Activated CD4-positive, alpha-beta T cell treated with anti-CD3 and anti-CD28 coated beads, Interleukin-2, amount 10 ng/mL, durations not matched to agents 7 days and 5 days (primary cell): ENCODE measurements at regions not wholly inside any gene's neighbourhood (a gene's known extent, or its start where the extent isn't known, plus 50 kb on each side); places are given as distances from the start of the nearest gene placed in this dataset.

ENCODE experiments used
- CTCF ChIA-PET: fragments of 350-600 bp; sonication (Branson Sonifier 250); formaldehyde crosslinking; loops from one replicate; lab custom pipeline; 2021; ENCODE audit warnings: antibody characterized with exemption; lab: Charles Lee
- POLR2A ChIA-PET: fragments of 350-600 bp; sonication (Branson Sonifier 250); formaldehyde crosslinking; loops from one replicate; lab custom pipeline; 2021; ENCODE audit warnings: antibody characterized with exemption; lab: Charles Lee
- DNase-seq: peaks from one replicate; pipeline ENCODE4 v3.0.0-alpha.2; 2020
- H3K27ac Mint-ChIP-seq: one replicate; pipeline ENCODE4 v1.8.0; 2021; ENCODE audit warnings: mild to moderate bottlenecking, moderate library complexity, mixed read lengths
- H3K27me3 Mint-ChIP-seq: one replicate; pipeline ENCODE4 v1.8.0; 2021; ENCODE audit warnings: mixed read lengths
- H3K36me3 Mint-ChIP-seq: one replicate; pipeline ENCODE4 v1.8.0; 2021; ENCODE audit warnings: low read depth, mixed read lengths
- H3K4me1 Mint-ChIP-seq: one replicate; pipeline ENCODE4 v1.8.0; 2021; ENCODE audit warnings: mixed read lengths
- H3K4me3 Mint-ChIP-seq: one replicate; pipeline ENCODE4 v1.8.0; 2021; ENCODE audit warnings: mild to moderate bottlenecking, moderate library complexity, mixed read lengths
- H3K9me3 Mint-ChIP-seq: one replicate; pipeline ENCODE4 v1.8.0; 2021; ENCODE audit warnings: mixed read lengths

DNA sequence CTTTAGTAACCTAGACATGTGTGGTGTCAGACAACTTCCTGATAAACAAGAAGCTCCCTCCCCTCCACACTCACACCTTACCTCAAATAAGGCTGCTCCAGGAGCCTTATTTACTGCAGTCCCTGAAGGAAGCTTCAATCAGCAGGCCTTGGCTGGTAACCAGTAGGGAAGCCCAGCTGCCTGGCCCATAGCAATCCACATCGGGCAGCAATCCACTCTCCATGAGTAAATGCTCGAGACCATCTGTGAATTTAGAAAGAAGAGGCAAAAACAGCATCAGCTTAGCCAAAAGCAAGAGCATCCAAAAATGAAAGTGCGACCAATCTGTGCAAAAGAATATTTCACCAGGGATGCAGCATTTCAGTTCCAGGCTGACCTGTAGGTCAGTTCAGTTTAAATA is 213.3 kb upstream of the TUSC1 start:
- H3K4me3 Mint-ChIP-seq, result no peak overlapping the region
- no peaks in the 10 kb centered on the region for H3K36me3 Mint-ChIP-seq
- H3K4me1 Mint-ChIP-seq, result no peaks in the 10 kb centered on the region
- CTCF ChIA-PET, result interaction anchor here (0.9 kb wide), 1 partner anchor 26 kb away, joined by 3 read pairs; no protein-coding TSS in a partner anchor
- no peak for DNase-seq
- POLR2A ChIA-PET, result no interaction called here
- H3K27ac Mint-ChIP-seq, result no peak overlapping the region
- peaks cover 27% of the 10 kb centered on the region for H3K9me3 Mint-ChIP-seq
- H3K27me3 Mint-ChIP-seq, result no peaks in the 10 kb centered on the region

- no peaks in the 10 kb centered on the region for H3K4me1 Mint-ChIP-seq
- DNase-seq, result no peak
- ChIA-PET CTCF (no interaction called here), POLR2A (no interaction called here)
- no peaks in the 10 kb centered on the region for H3K27me3 Mint-ChIP-seq
- H3K4me3 Mint-ChIP-seq, result no peak overlapping the region
- no peak overlapping the region for H3K27ac Mint-ChIP-seq
- H3K36me3 Mint-ChIP-seq, result no peaks in the 10 kb centered on the region
- peaks cover 22% of the 10 kb centered on the region for H3K9me3 Mint-ChIP-seq
Observed at GRCh38 chr9:25889661-25890060, 211.4 kb upstream of the TUSC1 start.

DNA sequence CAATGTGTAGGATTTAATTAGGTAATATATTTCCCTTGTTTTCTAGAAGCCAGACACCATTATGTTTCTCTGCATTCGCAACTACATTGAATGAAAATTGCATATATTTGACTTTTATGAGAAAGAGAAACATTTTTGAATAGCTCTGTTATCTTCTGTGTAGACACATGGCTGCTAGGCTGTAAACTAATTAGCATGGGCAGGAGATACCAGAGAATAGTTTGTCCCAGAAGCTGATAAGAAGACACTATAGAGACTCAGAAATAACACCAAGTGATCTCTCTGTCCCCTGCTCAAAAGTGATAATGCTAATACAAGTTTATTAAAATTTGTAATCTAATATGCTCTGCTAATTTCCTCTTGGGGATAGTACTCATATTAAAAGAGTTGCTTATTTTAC is 198.0 kb upstream of the TUSC1 start:
- H3K27me3 Mint-ChIP-seq, result no peaks in the 10 kb centered on the region
- no peak for DNase-seq
- POLR2A ChIA-PET, result no interaction called here

DNA sequence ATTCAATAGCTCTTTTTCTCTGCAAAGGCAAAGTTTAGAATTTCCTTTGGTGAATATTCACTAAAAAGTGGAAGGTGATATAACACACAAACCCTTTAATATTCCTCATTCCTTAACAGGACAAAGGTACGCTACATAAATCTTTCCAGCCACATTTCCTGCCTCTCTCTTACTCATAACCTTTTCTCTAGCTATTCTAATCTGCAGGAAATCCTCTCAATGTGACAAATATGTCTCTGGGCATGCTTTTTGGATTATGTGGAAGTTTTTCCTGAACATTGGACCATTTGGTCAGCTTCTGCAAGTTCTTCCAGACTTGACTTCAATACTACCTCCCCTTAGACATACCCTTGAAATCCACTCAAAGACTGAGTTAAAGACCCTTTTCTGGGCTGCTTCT is 186.3 kb upstream of the TUSC1 start:
- ChIA-PET POLR2A (no interaction called here), CTCF (no interaction called here)
- Mint-ChIP-seq H3K27ac (no peak overlapping the region), H3K27me3 (no peaks in the 10 kb centered on the region), H3K36me3 (no peaks in the 10 kb centered on the region), H3K9me3 (peaks cover 7% of the 10 kb centered on the region), H3K4me3 (no peak overlapping the region), H3K4me1 (no peaks in the 10 kb centered on the region)
- no peak for DNase-seq

More for the DNA sequence above, 198.0 kb upstream of the TUSC1 start:
- CTCF ChIA-PET, result no interaction called here
- Mint-ChIP-seq H3K4me3 (no peak overlapping the region), H3K4me1 (no peaks in the 10 kb centered on the region), H3K36me3 (no peaks in the 10 kb centered on the region), H3K27ac (no peak overlapping the region), H3K9me3 (peaks cover 4% of the 10 kb centered on the region)

DNA sequence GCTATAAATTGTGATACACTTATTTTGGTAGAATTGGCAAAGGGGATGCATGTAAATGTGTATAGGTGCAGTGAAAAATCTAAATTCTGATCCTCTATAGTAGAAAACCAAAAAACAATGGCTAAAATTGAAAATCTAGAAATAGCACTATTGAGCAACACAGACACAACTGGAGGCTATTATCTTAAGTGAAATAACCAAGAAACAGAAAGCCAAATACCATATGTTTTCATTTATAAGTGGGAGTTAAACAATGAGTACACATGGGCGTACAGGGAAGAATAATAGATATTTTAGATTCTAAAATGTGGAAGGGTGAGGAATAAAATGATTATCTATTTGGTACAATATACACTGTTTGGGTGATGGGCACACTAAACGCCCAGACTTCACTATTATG is 183.2 kb upstream of the TUSC1 start:
- no peak for DNase-seq
- peaks cover under 1% of the 10 kb centered on the region for H3K9me3 Mint-ChIP-seq
- no peak overlapping the region for H3K4me3 Mint-ChIP-seq
- ChIA-PET CTCF (interaction anchor here (1.7 kb wide), 1 partner anchor 9 kb away, joined by 5 read pairs; no protein-coding TSS in a partner anchor), POLR2A (no interaction called here)
- no peaks in the 10 kb centered on the region for H3K27me3 Mint-ChIP-seq
- no peak overlapping the region for H3K27ac Mint-ChIP-seq
- H3K4me1 Mint-ChIP-seq, result no peaks in the 10 kb centered on the region
- H3K36me3 Mint-ChIP-seq, result no peaks in the 10 kb centered on the region

GRCh38 chr9:25857147-25857546 is 178.9 kb upstream of the TUSC1 start:
- ChIA-PET POLR2A (no interaction called here), CTCF (no interaction called here)
- H3K4me1 Mint-ChIP-seq, result no peaks in the 10 kb centered on the region
- no peak overlapping the region for H3K4me3 Mint-ChIP-seq
- H3K36me3 Mint-ChIP-seq, result no peaks in the 10 kb centered on the region
- peaks cover 11% of the 10 kb centered on the region for H3K9me3 Mint-ChIP-seq
- no peak overlapping the region for H3K27ac Mint-ChIP-seq
- no peak for DNase-seq
- H3K27me3 Mint-ChIP-seq, result no peaks in the 10 kb centered on the region

DNA sequence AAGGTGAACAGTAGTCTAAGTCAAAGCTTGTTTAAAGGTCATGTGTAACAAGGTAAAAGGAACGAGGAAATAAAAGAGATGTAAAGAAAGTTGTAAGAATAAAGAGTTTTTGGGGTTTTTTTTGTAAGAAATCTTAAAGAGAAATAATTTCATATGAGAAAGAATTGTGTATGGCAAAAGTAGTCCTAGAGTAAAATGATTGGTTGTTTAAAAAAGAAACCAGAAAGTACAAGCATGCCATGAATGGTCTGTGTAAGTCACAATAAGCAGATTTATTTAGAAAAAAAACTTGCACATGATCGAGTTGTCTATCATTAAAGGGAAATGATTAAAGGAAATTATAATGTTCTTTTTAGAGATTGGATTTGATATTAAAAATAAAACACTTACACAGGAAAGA is 172.6 kb upstream of the TUSC1 start:
- no peaks in the 10 kb centered on the region for H3K4me1 Mint-ChIP-seq
- H3K27me3 Mint-ChIP-seq, result no peaks in the 10 kb centered on the region
- H3K36me3 Mint-ChIP-seq, result no peaks in the 10 kb centered on the region
- no peak overlapping the region for H3K4me3 Mint-ChIP-seq
- no peak overlapping the region for H3K27ac Mint-ChIP-seq
- no peak for DNase-seq
- POLR2A ChIA-PET, result no interaction called here
- CTCF ChIA-PET, result no interaction called here
- peaks cover 18% of the 10 kb centered on the region for H3K9me3 Mint-ChIP-seq

DNA sequence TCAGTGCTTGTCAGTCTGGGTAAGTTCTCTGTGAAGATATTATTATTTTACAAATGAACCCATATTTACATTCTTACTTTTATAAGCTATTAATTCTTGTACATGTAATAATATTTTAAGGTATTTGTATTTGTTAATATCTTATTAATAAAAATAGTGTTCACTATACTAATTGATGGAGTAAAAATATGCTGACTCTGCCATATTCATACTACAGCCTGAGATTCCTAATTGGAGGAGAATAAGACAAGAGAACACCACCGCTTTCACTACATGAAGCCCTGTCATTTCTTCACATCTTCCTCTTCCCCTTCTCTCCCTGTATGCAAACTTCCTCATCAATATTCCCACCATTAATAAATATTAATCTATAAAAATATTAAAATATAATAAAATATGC is 167.6 kb upstream of the TUSC1 start:
- POLR2A ChIA-PET, result no interaction called here
- DNase-seq, result no peak
- Mint-ChIP-seq H3K9me3 (peaks cover 7% of the 10 kb centered on the region), H3K27ac (no peak overlapping the region), H3K36me3 (no peaks in the 10 kb centered on the region), H3K4me3 (no peak overlapping the region), H3K4me1 (no peaks in the 10 kb centered on the region), H3K27me3 (no peaks in the 10 kb centered on the region)
- CTCF ChIA-PET, result no interaction called here

DNA sequence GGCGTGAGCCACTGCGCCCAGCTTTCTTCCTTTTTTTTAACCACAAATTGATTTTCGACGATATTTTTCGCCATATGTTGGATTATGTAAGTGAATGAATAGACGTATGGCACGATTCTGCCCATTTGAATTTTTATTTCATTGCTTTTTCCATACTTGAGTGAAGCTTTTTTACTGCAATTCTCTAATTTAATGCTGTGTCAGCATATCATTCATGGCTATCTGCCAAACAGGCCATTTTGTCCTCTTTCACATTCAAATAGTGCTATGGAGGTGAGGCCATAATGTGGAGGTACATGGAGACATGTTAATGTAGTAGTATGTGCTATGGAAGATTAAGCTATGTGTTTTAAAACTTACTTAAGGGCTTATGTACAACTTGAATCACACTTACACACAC is 152.1 kb upstream of the TUSC1 start:
- ChIA-PET CTCF (no interaction called here), POLR2A (no interaction called here)
- H3K4me1 Mint-ChIP-seq, result no peaks in the 10 kb centered on the region

GRCh38 chr9:25827626-25828025 is 149.4 kb upstream of the TUSC1 start:
- H3K36me3 Mint-ChIP-seq, result no peaks in the 10 kb centered on the region
- ChIA-PET POLR2A (no interaction called here), CTCF (no interaction called here)
- DNase-seq, result no peak
- peaks cover 11% of the 10 kb centered on the region for H3K9me3 Mint-ChIP-seq
- H3K27ac Mint-ChIP-seq, result no peak overlapping the region
- H3K4me1 Mint-ChIP-seq, result no peaks in the 10 kb centered on the region
- no peaks in the 10 kb centered on the region for H3K27me3 Mint-ChIP-seq
- H3K4me3 Mint-ChIP-seq, result no peak overlapping the region

More for the DNA sequence above, 152.1 kb upstream of the TUSC1 start:
- Mint-ChIP-seq H3K27ac (no peak overlapping the region), H3K9me3 (peaks cover 5% of the 10 kb centered on the region), H3K36me3 (no peaks in the 10 kb centered on the region), H3K4me3 (no peak overlapping the region), H3K27me3 (no peaks in the 10 kb centered on the region)
- DNase-seq, result no peak

- peaks cover 5% of the 10 kb centered on the region for H3K9me3 Mint-ChIP-seq
- ChIA-PET CTCF (no interaction called here), POLR2A (no interaction called here)
- no peak overlapping the region for H3K27ac Mint-ChIP-seq
- H3K27me3 Mint-ChIP-seq, result no peaks in the 10 kb centered on the region
- no peaks in the 10 kb centered on the region for H3K4me1 Mint-ChIP-seq
- H3K36me3 Mint-ChIP-seq, result no peaks in the 10 kb centered on the region
- no peak for DNase-seq
- H3K4me3 Mint-ChIP-seq, result no peak overlapping the region
Observed at GRCh38 chr9:25816439-25816838, 138.2 kb upstream of the TUSC1 start.

DNA sequence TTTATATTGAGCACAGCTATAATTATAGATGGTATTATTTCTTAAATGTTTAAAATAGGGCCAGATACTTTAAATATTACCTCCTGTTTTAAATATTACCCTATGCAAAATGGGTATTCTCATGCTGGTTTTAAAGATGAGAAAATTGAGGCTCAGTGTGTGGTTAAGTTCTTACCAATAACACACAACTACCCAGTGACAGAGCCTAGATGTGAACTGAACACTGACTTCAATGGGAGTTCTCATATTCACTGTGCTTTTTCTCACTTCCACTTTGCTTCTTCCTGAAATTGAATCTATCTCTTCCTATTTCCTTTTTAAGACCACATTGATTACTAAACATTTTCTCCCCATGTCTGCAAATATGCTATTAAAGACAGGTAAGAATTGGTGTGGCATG is 135.8 kb upstream of the TUSC1 start:
- DNase-seq, result no peak
- Mint-ChIP-seq H3K4me3 (no peak overlapping the region), H3K4me1 (no peaks in the 10 kb centered on the region), H3K9me3 (peaks cover 5% of the 10 kb centered on the region), H3K27ac (no peak overlapping the region), H3K36me3 (no peaks in the 10 kb centered on the region), H3K27me3 (no peaks in the 10 kb centered on the region)
- CTCF ChIA-PET, result no interaction called here
- POLR2A ChIA-PET, result no interaction called here

DNA sequence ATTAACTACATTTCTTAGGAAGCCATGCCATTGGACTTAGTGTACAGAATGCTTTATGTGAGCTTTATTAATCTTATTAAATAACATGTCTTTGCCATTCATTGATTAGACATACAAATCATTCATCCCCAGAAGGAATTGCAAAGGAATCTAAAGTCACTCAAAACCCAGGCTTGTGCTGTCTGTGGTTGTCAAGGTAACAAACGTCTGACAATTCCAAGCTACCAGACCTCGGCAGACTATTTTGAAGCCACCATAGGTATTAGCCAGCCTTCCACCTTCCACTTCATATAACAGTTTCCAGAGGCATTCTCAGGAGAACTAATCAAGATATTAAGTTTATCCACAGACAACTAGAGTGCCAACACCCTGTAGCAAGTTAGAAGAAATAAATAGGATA is 135.2 kb upstream of the TUSC1 start:
- Mint-ChIP-seq H3K9me3 (peaks cover 8% of the 10 kb centered on the region), H3K36me3 (no peaks in the 10 kb centered on the region), H3K27me3 (no peaks in the 10 kb centered on the region), H3K4me3 (no peak overlapping the region), H3K27ac (no peak overlapping the region), H3K4me1 (no peaks in the 10 kb centered on the region)
- DNase-seq, result no peak
- CTCF ChIA-PET, result no interaction called here
- POLR2A ChIA-PET, result no interaction called here

GRCh38 chr9:25808554-25808953 is 130.3 kb upstream of the TUSC1 start:
- ChIA-PET POLR2A (no interaction called here), CTCF (no interaction called here)
- no peak for DNase-seq
- Mint-ChIP-seq H3K27me3 (no peaks in the 10 kb centered on the region), H3K36me3 (no peaks in the 10 kb centered on the region), H3K4me1 (no peaks in the 10 kb centered on the region), H3K27ac (no peak overlapping the region), H3K9me3 (peaks cover 16% of the 10 kb centered on the region), H3K4me3 (no peak overlapping the region)
